Stimulated activated naive B cell treated with anti-CD40 and anti-IgM and Interleukin-4, amounts not matched to agents 10 μg/mL and 1 μg/mL and 100 μg/mL, for 72 hours (primary cell): ENCODE measurements at regions not wholly inside any gene's neighbourhood (a gene's known extent, or its start where the extent isn't known, plus 50 kb on each side); places are given as distances from the start of the nearest gene placed in this dataset.
"Not testable (repeated sequence)": the region's sequence is repeated elsewhere in the genome, so short reads cannot be mapped to it uniquely, and the experiment has no call there.

Experiments
- ATAC-seq, 2 donors: fragments of 150-1000 bp; cut with Tn5 transposase; replicated peaks; 2 replicates each; pipeline ENCODE4 v1.10.0; 2021; ENCODE audit warnings: moderate library complexity in 1 of 2
- DNase-seq: peaks from one replicate; pipeline ENCODE4 v3.0.0; 2021
- H3K27ac Mint-ChIP-seq: one replicate; pipeline ENCODE4 v1.8.0; 2022; ENCODE audit warnings: mild to moderate bottlenecking, mixed read lengths
- H3K27me3 Mint-ChIP-seq, 2 donors: one replicate each; pipeline ENCODE4 v1.8.0; 2022; ENCODE audit warnings: mixed read lengths in 2 of 2
- H3K36me3 Mint-ChIP-seq, 2 donors: one replicate each; pipeline ENCODE4 v1.8.0; 2022; ENCODE audit warnings: mixed read lengths in 2 of 2, mild to moderate bottlenecking in 1 of 2
- H3K4me1 Mint-ChIP-seq, 2 donors: one replicate each; pipeline ENCODE4 v1.8.0; 2022; ENCODE audit warnings: mixed read lengths in 2 of 2, mild to moderate bottlenecking in 1 of 2
- H3K4me3 Mint-ChIP-seq, 2 donors: one replicate each; pipeline ENCODE4 v1.8.0; 2022; ENCODE audit warnings: mild to moderate bottlenecking in 2 of 2, mixed read lengths in 2 of 2, moderate library complexity in 1 of 2
- H3K9me3 Mint-ChIP-seq, 2 donors: one replicate each; pipeline ENCODE4 v1.8.0; 2022; ENCODE audit warnings: mixed read lengths in 2 of 2, mild to moderate bottlenecking in 1 of 2

- H3K27me3 Mint-ChIP-seq, ATAC-seq, H3K9me3 Mint-ChIP-seq, DNase-seq, H3K36me3 Mint-ChIP-seq, H3K27ac Mint-ChIP-seq, H3K4me1 Mint-ChIP-seq, H3K4me3 Mint-ChIP-seq: not testable (repeated sequence)
Observed at GRCh38 chr4:66782751-66783150, 762.6 kb downstream of the CENPC start.

- no peak overlapping the region for H3K27ac Mint-ChIP-seq
- DNase-seq (no peak), ATAC-seq (no peak)
- peaks cover 2 to 3% of the 10 kb centered on the region in 2 donors for H3K9me3 Mint-ChIP-seq
- no peak overlapping the region for H3K4me3 Mint-ChIP-seq
- H3K36me3 Mint-ChIP-seq: no peaks in the 10 kb centered on the region
- H3K4me1 Mint-ChIP-seq: no peaks in the 10 kb centered on the region
- H3K27me3 Mint-ChIP-seq: no peaks in the 10 kb centered on the region
Observed at GRCh38 chr4:66777097-66777496, 768.2 kb downstream of the CENPC start.

GRCh38 chr4:66769441-66769840 is 775.9 kb downstream of the CENPC start:
- ATAC-seq (no peak), DNase-seq (no peak)
- Mint-ChIP-seq H3K36me3 (no peaks in the 10 kb centered on the region), H3K27ac (no peak overlapping the region), H3K4me3 (no peak overlapping the region), H3K4me1 (no peaks in the 10 kb centered on the region), H3K9me3 (peaks cover 3 to 5% of the 10 kb centered on the region in 2 donors), H3K27me3 (no peaks in the 10 kb centered on the region)

GRCh38 chr4:66767442-66767841 is 777.9 kb downstream of the CENPC start:
- no peaks in the 10 kb centered on the region for H3K27me3 Mint-ChIP-seq
- H3K9me3 Mint-ChIP-seq: peaks cover 4 to 5% of the 10 kb centered on the region in 2 donors
- no peaks in the 10 kb centered on the region for H3K4me1 Mint-ChIP-seq
- H3K4me3 Mint-ChIP-seq: no peak overlapping the region
- H3K36me3 Mint-ChIP-seq: no peaks in the 10 kb centered on the region
- no peak for ATAC-seq
- no peak for DNase-seq
- H3K27ac Mint-ChIP-seq: no peak overlapping the region

GRCh38 chr4:66766557-66766956 is 778.7 kb downstream of the CENPC start:
- H3K27ac Mint-ChIP-seq: no peak overlapping the region
- H3K27me3 Mint-ChIP-seq: no peaks in the 10 kb centered on the region
- no peaks in the 10 kb centered on the region for H3K4me1 Mint-ChIP-seq
- no peak for ATAC-seq
- no peak overlapping the region for H3K4me3 Mint-ChIP-seq
- DNase-seq: no peak
- no peaks in the 10 kb centered on the region for H3K36me3 Mint-ChIP-seq
- peaks cover 4% of the 10 kb centered on the region in 2 donors for H3K9me3 Mint-ChIP-seq

DNA sequence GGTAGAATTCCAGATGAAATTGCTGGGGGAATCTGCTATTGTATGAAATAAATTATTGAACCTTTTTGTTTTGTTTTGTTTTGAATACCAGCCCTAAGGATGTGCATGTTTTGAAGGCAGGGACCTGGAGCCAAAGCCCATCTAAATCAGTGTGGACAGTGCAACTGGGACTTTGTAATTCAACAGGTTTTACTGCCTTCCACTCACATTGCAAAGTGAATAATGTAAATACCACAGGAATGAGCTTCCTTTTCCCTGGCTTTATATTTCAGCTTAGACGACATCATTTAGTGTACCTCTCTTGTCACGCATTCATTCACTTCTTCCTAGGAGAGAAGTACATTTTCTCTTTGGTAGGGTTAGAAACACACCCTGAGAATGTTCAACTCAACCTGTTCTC is 795.0 kb downstream of the CENPC start:
- no peaks in the 10 kb centered on the region for H3K36me3 Mint-ChIP-seq
- H3K9me3 Mint-ChIP-seq: no peaks in the 10 kb centered on the region
- no peak for ATAC-seq
- no peak for DNase-seq
- H3K4me3 Mint-ChIP-seq: no peak overlapping the region
- no peaks in the 10 kb centered on the region for H3K4me1 Mint-ChIP-seq
- no peak overlapping the region for H3K27ac Mint-ChIP-seq
- no peaks in the 10 kb centered on the region for H3K27me3 Mint-ChIP-seq

GRCh38 chr4:66746918-66747317 is 798.4 kb downstream of the CENPC start:
- H3K4me3 Mint-ChIP-seq, DNase-seq, ATAC-seq, H3K27ac Mint-ChIP-seq, H3K27me3 Mint-ChIP-seq, H3K9me3 Mint-ChIP-seq, H3K4me1 Mint-ChIP-seq, H3K36me3 Mint-ChIP-seq: not testable (repeated sequence)

GRCh38 chr4:66741081-66741480 is 804.2 kb downstream of the CENPC start:
- Mint-ChIP-seq H3K36me3 (no peaks in the 10 kb centered on the region), H3K4me1 (no peaks in the 10 kb centered on the region), H3K9me3 (no peaks in the 10 kb centered on the region), H3K27ac (no peak overlapping the region), H3K27me3 (no peaks in the 10 kb centered on the region), H3K4me3 (no peak overlapping the region)
- no peak for ATAC-seq
- DNase-seq: no peak

DNA sequence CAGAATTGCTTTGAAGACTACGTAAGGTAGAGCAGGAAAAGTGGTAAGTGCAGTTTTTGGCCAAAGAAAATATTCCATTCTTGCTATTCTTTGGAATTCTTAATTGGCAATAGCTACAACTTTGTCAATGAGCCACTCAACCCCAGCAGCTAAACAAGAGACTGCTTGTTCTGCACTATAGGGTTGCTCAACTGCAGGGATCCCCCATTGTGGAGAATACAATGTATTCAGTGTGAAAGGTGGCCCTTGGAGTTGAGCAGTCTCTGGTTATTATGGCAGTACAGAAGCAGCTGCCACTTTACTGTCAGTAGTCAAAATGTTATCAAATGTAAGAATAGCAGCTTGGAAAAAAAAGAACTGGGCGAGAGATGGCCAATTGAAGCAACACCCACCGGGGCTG is 808.7 kb downstream of the CENPC start:
- H3K9me3 Mint-ChIP-seq: peaks cover 0 to 3% of the 10 kb centered on the region in 2 donors
- DNase-seq: no peak
- no peak overlapping the region for H3K27ac Mint-ChIP-seq
- H3K4me3 Mint-ChIP-seq: no peak overlapping the region
- ATAC-seq: no peak
- H3K4me1 Mint-ChIP-seq: no peaks in the 10 kb centered on the region
- no peaks in the 10 kb centered on the region for H3K27me3 Mint-ChIP-seq
- H3K36me3 Mint-ChIP-seq: no peaks in the 10 kb centered on the region

GRCh38 chr4:66728280-66728679 is 817.0 kb downstream of the CENPC start:
- DNase-seq: no peak
- peaks cover 0 to 3% of the 10 kb centered on the region in 2 donors for H3K9me3 Mint-ChIP-seq
- H3K4me1 Mint-ChIP-seq: no peaks in the 10 kb centered on the region
- H3K36me3 Mint-ChIP-seq: no peaks in the 10 kb centered on the region
- no peaks in the 10 kb centered on the region for H3K27me3 Mint-ChIP-seq
- H3K27ac Mint-ChIP-seq: no peak overlapping the region
- no peak for ATAC-seq
- no peak overlapping the region for H3K4me3 Mint-ChIP-seq

GRCh38 chr4:66712301-66712921 is 832.9 kb downstream of the CENPC start:
- ATAC-seq, H3K27ac Mint-ChIP-seq, DNase-seq, H3K27me3 Mint-ChIP-seq, H3K4me1 Mint-ChIP-seq, H3K36me3 Mint-ChIP-seq, H3K4me3 Mint-ChIP-seq, H3K9me3 Mint-ChIP-seq: not testable (repeated sequence)

DNA sequence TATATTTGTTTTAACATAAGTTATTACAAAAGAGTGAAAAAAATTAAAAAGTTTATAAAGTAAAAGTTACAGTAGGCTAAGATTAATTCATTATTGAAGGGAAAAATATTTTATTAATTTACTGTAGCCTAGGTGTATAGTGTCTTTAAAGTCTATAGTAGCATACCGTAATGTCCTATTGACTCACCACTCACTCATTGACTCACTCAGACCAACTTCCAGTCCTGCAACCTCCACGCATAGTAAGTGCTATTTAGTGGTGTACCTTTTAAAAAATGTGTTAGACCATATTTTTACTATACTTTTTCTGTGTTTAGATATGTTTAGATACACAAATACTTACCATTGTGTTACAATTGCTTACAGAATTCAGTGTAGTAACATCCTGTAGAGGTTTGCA is 841.1 kb downstream of the CENPC start:
- H3K27me3 Mint-ChIP-seq: no peaks in the 10 kb centered on the region
- H3K4me3 Mint-ChIP-seq: no peak overlapping the region
- ATAC-seq (no peak), DNase-seq (no peak)
- H3K36me3 Mint-ChIP-seq: no peaks in the 10 kb centered on the region
- no peak overlapping the region for H3K27ac Mint-ChIP-seq
- H3K4me1 Mint-ChIP-seq: no peaks in the 10 kb centered on the region
- no peaks in the 10 kb centered on the region for H3K9me3 Mint-ChIP-seq

DNA sequence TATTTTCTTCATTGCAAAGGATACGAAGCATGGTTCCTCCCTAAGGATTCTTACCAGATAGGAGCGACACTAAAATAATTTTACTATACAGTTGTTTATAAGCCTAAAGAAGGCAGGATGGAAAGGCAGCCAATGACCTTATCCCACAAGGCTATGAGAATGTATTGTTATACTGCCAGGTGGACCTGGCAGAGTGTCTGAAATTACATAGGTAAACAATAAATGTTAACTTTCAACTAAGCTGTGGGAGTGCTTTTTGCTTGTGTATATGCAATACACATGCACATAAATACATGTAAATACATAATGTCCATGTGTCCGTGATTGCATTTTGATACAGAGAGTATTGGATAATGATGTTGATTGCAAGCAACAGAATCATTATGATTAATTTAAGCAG is 850.6 kb downstream of the CENPC start:
- Mint-ChIP-seq H3K4me1 (no peaks in the 10 kb centered on the region), H3K27ac (no peak overlapping the region), H3K4me3 (no peak overlapping the region), H3K27me3 (no peaks in the 10 kb centered on the region), H3K36me3 (no peaks in the 10 kb centered on the region), H3K9me3 (peaks cover 0 to 2% of the 10 kb centered on the region in 2 donors)
- DNase-seq (no peak), ATAC-seq (no peak)

- no peaks in the 10 kb centered on the region for H3K27me3 Mint-ChIP-seq
- H3K4me3 Mint-ChIP-seq: no peak overlapping the region
- no peak for ATAC-seq
- H3K36me3 Mint-ChIP-seq: no peaks in the 10 kb centered on the region
- no peaks in the 10 kb centered on the region for H3K9me3 Mint-ChIP-seq
- H3K27ac Mint-ChIP-seq: no peak overlapping the region
- no peaks in the 10 kb centered on the region for H3K4me1 Mint-ChIP-seq
- DNase-seq: no peak
Observed at GRCh38 chr4:66693694-66694093, 851.6 kb downstream of the CENPC start.

- H3K4me3 Mint-ChIP-seq: no peak overlapping the region
- DNase-seq (no peak), ATAC-seq (no peak)
- H3K36me3 Mint-ChIP-seq: no peaks in the 10 kb centered on the region
- no peaks in the 10 kb centered on the region for H3K4me1 Mint-ChIP-seq
- no peaks in the 10 kb centered on the region for H3K27me3 Mint-ChIP-seq
- H3K27ac Mint-ChIP-seq: no peak overlapping the region
- H3K9me3 Mint-ChIP-seq: no peaks in the 10 kb centered on the region
Observed at GRCh38 chr4:66691101-66691500, 854.2 kb downstream of the CENPC start.

DNA sequence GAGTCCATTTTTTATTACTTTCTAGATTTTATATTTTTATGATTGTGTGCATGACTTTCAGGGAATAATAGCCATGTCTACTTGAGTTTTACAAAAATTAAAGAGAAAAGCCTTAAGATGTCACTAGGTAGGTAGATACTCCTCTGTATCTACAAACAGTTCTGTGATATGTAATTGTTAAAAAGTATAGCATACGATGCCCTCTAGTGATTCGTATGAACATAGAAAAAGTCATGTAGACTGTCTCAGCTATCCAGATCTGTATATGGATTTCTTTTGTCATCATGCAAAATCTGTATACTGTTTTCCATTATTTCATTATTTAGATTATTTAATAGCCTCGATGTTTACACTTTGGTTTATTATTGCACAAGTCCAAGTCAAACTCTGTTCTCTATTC is 856.6 kb downstream of the CENPC start:
- ATAC-seq: no peak
- no peaks in the 10 kb centered on the region for H3K36me3 Mint-ChIP-seq
- DNase-seq: no peak
- H3K27me3 Mint-ChIP-seq: no peaks in the 10 kb centered on the region
- H3K9me3 Mint-ChIP-seq: no peaks in the 10 kb centered on the region
- no peak overlapping the region for H3K27ac Mint-ChIP-seq
- H3K4me3 Mint-ChIP-seq: no peak overlapping the region
- H3K4me1 Mint-ChIP-seq: no peaks in the 10 kb centered on the region
